ENCODE measurements at regions not wholly inside any gene's neighbourhood (a gene's known extent, or its start where the extent isn't known, plus 50 kb on each side); places are given as distances from the start of the nearest gene placed in this dataset.

GRCh38 chr16:8408855-8409567 is 181.3 kb downstream of the TMEM114 start:
- TF ChIP-seq CTCF (IDR thresholded peaks at IDR 0.05) (no peak), POLR2A (IDR thresholded peaks at IDR 0.05) (no peak)

All from adrenal gland (tissue), 5 donors.